ENCODE measurements at regions not wholly inside any gene's neighbourhood (a gene's known extent, or its start where the extent isn't known, plus 50 kb on each side); places are given as distances from the start of the nearest gene placed in this dataset.
A peak's percentile ranks its signal among the peaks of the same experiment; 100 is the strongest.

DNA sequence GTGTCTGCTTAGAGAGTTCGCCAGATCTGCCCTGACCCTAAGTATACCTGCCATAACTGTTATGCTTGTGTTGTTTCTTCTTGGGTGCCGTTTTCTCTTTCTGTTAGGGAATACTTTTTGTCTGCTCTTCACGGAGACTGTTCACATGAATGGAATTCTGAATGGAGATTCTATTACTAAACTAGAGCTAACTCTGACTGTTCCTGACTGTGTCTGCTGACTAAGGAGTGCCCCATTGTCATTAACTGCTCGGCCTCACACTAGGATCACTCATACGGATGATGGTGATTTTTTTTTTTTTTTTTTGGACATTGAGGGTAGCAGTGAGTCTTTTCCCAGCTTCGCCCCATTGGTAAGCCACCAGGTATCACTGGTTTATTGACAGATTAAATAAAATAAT is 104.8 kb upstream of the SLC8A1 start:
- DNase-seq (ENCODE audit: low read depth in 4 of 6, low spot score in 6 of 6): no peak
- no peak overlapping the region for H3K27ac ChIP-seq (ENCODE audit: low read depth, low read length)
- no peaks in the 10 kb centered on the region for H3K9me3 ChIP-seq (ENCODE audit: control insufficient read depth, insufficient read depth, low read length)
- no peaks in the 10 kb centered on the region for H3K4me1 ChIP-seq (ENCODE audit: control insufficient read depth, insufficient read depth, low read length)
- H3K36me3 ChIP-seq (ENCODE audit: control insufficient read depth, insufficient read depth, low read length): no peaks in the 10 kb centered on the region
- H3K4me3 ChIP-seq (ENCODE audit: low read depth, low read length): no peak overlapping the region
- WGBS (ENCODE audit: insufficient coverage): 100% methylated on average over 1 of the region's 6 CpGs
- no peaks in the 10 kb centered on the region for H3K27me3 ChIP-seq (ENCODE audit: control insufficient read depth, insufficient read depth, low read length)

DNA sequence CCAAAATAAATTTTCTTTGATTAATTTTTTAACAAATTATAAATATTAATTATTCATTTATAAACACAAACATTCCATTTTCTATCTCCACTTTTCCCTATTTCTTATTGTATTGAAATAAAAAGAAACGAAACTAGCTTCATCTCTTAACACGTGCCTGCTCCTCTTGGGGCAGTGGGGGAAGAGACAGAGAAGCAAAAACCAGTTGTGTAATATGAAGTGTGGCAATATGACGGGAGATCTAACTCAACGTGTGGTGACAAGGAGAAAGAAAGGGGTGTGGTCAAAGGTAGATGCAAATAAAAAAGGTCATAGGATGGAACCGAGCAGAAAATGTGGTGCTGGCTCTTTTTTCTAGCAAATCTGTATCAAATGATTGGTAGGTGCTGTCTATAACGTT is 106.9 kb upstream of the SLC8A1 start:
- H3K4me1 ChIP-seq (ENCODE audit: control insufficient read depth, insufficient read depth, low read length): no peaks in the 10 kb centered on the region
- no peak for DNase-seq (ENCODE audit: low read depth in 4 of 6, low spot score in 6 of 6)
- no peaks in the 10 kb centered on the region for H3K9me3 ChIP-seq (ENCODE audit: control insufficient read depth, insufficient read depth, low read length)
- no peaks in the 10 kb centered on the region for H3K27me3 ChIP-seq (ENCODE audit: control insufficient read depth, insufficient read depth, low read length)
- 74% methylated on average over 6 of the region's 6 CpGs for WGBS (ENCODE audit: insufficient coverage)
- H3K27ac ChIP-seq (ENCODE audit: low read depth, low read length): no peak overlapping the region
- H3K36me3 ChIP-seq (ENCODE audit: control insufficient read depth, insufficient read depth, low read length): no peaks in the 10 kb centered on the region
- no peak overlapping the region for H3K4me3 ChIP-seq (ENCODE audit: low read depth, low read length)

DNA sequence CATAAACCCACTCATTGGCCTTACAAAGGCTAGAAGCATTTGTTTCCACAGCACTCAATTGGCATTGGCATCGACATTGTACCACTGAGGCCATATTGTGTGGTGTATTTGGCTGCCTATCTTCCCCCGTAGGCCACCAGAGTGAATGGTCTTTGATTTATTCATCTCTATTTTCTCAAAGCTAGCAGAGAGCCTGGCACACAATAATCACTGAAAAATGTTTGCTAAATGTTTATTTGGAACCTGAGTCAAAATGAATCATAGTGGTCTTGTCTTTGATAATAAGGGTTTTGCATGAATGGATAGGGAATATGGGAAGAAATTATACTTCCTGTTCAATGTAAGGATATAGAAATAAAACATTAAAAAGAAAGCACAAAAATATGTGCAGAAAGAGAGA is 107.3 kb upstream of the SLC8A1 start:
- Histone ChIP-seq H3K36me3 (ENCODE audit: control insufficient read depth, insufficient read depth, low read length) (no peaks in the 10 kb centered on the region), H3K27ac (ENCODE audit: low read depth, low read length) (no peak overlapping the region), H3K4me1 (ENCODE audit: control insufficient read depth, insufficient read depth, low read length) (no peaks in the 10 kb centered on the region), H3K27me3 (ENCODE audit: control insufficient read depth, insufficient read depth, low read length) (no peaks in the 10 kb centered on the region), H3K9me3 (ENCODE audit: control insufficient read depth, insufficient read depth, low read length) (no peaks in the 10 kb centered on the region), H3K4me3 (ENCODE audit: low read depth, low read length) (no peak overlapping the region)
- WGBS (ENCODE audit: insufficient coverage): no CpG with 5 or more reads among the region's 2 CpGs
- no peak for DNase-seq (ENCODE audit: low read depth in 4 of 6, low spot score in 6 of 6)

DNA sequence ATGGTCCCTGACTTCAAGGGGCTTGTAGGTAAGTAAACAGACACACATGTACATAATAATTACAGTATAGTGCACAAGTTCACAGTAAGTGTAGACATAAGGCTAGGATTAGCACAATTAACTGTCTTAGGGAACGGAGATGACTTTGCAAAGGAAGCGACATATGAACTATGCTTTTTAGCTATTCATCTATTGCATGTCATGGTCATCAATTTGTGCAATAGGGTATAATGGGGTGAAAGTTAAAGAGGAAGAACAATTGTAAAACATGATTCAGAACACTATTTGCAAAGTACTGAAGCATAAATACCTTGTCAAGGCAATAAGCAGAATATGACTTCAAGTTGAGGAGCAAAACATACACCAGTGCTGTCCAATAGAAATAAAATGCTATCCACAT is 112.3 kb upstream of the SLC8A1 start:
- H3K4me3 ChIP-seq (ENCODE audit: low read depth, low read length): no peak overlapping the region
- no CpG with 5 or more reads among the region's 2 CpGs for WGBS (ENCODE audit: insufficient coverage)
- no peak for DNase-seq (ENCODE audit: low read depth in 4 of 6, low spot score in 6 of 6)
- H3K27ac ChIP-seq (ENCODE audit: low read depth, low read length): no peak overlapping the region
- no peaks in the 10 kb centered on the region for H3K9me3 ChIP-seq (ENCODE audit: control insufficient read depth, insufficient read depth, low read length)
- no peaks in the 10 kb centered on the region for H3K27me3 ChIP-seq (ENCODE audit: control insufficient read depth, insufficient read depth, low read length)
- H3K36me3 ChIP-seq (ENCODE audit: control insufficient read depth, insufficient read depth, low read length): no peaks in the 10 kb centered on the region
- no peaks in the 10 kb centered on the region for H3K4me1 ChIP-seq (ENCODE audit: control insufficient read depth, insufficient read depth, low read length)

DNA sequence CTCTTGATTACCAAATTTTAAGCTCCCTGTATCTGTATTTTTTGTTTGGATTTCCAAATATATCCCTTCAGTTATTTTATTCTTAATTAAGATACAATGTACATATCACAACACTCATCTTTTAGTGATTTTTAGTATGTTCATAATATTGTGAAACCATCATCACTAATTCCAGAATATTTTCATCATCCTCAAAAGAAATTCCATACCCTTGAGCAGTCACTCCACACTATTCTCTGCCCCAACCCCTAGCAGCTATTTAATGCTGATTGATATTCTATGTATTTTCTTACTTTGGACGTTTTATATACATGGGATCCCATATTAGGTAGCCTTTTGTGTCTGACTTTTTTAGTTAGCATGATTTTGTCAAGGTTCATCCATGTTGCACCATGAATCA is 127.4 kb upstream of the SLC8A1 start:
- Histone ChIP-seq H3K9me3 (ENCODE audit: control insufficient read depth, insufficient read depth, low read length) (no peaks in the 10 kb centered on the region), H3K27me3 (ENCODE audit: control insufficient read depth, insufficient read depth, low read length) (no peaks in the 10 kb centered on the region), H3K4me1 (ENCODE audit: control insufficient read depth, insufficient read depth, low read length) (no peaks in the 10 kb centered on the region), H3K36me3 (ENCODE audit: control insufficient read depth, insufficient read depth, low read length) (no peaks in the 10 kb centered on the region), H3K27ac (ENCODE audit: low read depth, low read length) (no peak overlapping the region), H3K4me3 (ENCODE audit: low read depth, low read length) (no peak overlapping the region)
- WGBS (ENCODE audit: insufficient coverage): no CpG with 5 or more reads among the region's 1 CpG
- no peak for DNase-seq (ENCODE audit: low read depth in 4 of 6, low spot score in 6 of 6)

DNA sequence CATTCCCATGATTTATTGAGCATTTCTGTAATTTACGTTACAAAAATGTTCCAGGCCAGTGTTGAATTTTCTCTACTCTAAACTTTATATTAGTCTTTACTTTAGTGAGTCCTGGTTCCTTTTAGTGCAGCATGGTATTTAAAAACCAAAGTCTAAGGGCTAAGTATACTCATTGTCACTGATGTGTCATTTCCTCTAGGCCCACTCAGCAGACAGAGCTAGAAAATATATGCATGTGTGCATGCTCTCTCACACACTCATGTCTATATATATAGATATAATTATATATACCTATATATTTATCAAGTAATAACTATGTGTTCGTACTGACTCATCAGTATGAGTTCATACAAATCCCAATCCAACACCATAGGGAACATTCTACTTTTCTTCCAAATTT is 132.5 kb upstream of the SLC8A1 start:
- Histone ChIP-seq H3K27ac (ENCODE audit: low read depth, low read length) (no peak overlapping the region), H3K27me3 (ENCODE audit: control insufficient read depth, insufficient read depth, low read length) (no peaks in the 10 kb centered on the region), H3K4me1 (ENCODE audit: control insufficient read depth, insufficient read depth, low read length) (no peaks in the 10 kb centered on the region), H3K4me3 (ENCODE audit: low read depth, low read length) (no peak overlapping the region), H3K36me3 (ENCODE audit: control insufficient read depth, insufficient read depth, low read length) (no peaks in the 10 kb centered on the region), H3K9me3 (ENCODE audit: control insufficient read depth, insufficient read depth, low read length) (no peaks in the 10 kb centered on the region)
- no peak for DNase-seq (ENCODE audit: low read depth in 4 of 6, low spot score in 6 of 6)
- no CpG with 5 or more reads among the region's 2 CpGs for WGBS (ENCODE audit: insufficient coverage)

GRCh38 chr2:40591774-40592173 is 139.9 kb upstream of the SLC8A1 start:
- Histone ChIP-seq H3K4me1 (ENCODE audit: control insufficient read depth, insufficient read depth, low read length) (no peaks in the 10 kb centered on the region), H3K9me3 (ENCODE audit: control insufficient read depth, insufficient read depth, low read length) (no peaks in the 10 kb centered on the region), H3K27me3 (ENCODE audit: control insufficient read depth, insufficient read depth, low read length) (no peaks in the 10 kb centered on the region), H3K27ac (ENCODE audit: low read depth, low read length) (no peak overlapping the region), H3K36me3 (ENCODE audit: control insufficient read depth, insufficient read depth, low read length) (no peaks in the 10 kb centered on the region), H3K4me3 (ENCODE audit: low read depth, low read length) (no peak overlapping the region)
- no CpG with 5 or more reads among the region's 3 CpGs for WGBS (ENCODE audit: insufficient coverage)
- DNase-seq (ENCODE audit: low read depth in 4 of 6, low spot score in 6 of 6): peak in 1 of 6 donors; percentile 14

- Histone ChIP-seq H3K36me3 (ENCODE audit: control insufficient read depth, insufficient read depth, low read length) (no peaks in the 10 kb centered on the region), H3K9me3 (ENCODE audit: control insufficient read depth, insufficient read depth, low read length) (no peaks in the 10 kb centered on the region), H3K27me3 (ENCODE audit: control insufficient read depth, insufficient read depth, low read length) (no peaks in the 10 kb centered on the region), H3K4me1 (ENCODE audit: control insufficient read depth, insufficient read depth, low read length) (no peaks in the 10 kb centered on the region), H3K27ac (ENCODE audit: low read depth, low read length) (no peak overlapping the region), H3K4me3 (ENCODE audit: low read depth, low read length) (no peak overlapping the region)
- no CpG with 5 or more reads among the region's 2 CpGs for WGBS (ENCODE audit: insufficient coverage)
- peak in 5 of 6 donors; percentile 6 to 83 (median 29) for DNase-seq (ENCODE audit: low read depth in 4 of 6, low spot score in 6 of 6)
These were observed 140.3 kb upstream of the SLC8A1 start for GRCh38 chr2:40592218-40592617.

DNA sequence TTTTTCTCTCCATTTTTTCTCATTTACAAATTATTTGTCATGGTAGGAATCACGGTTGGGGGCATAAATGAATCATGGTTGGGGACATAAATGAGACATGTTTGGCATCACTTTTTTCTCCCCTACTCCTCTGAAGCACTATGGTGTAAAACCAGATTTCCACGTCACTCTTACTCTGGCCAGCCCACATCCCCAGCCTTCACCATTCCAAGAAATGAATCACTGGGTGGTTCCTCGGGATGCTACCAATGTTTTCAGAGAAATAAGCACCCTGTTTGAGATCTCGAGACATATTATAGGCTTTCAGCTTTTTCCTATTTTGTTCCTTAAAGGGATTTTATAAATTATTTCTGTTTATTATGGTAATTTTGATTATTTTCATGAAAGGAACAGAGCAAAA is 155.0 kb upstream of the SLC8A1 start:
- whole genome bisulfite sequencing (ENCODE audit: insufficient coverage): 93% methylated on average over 2 of the region's 4 CpGs
- DNase-seq (ENCODE audit: low read depth in 4 of 6, low spot score in 6 of 6): no peak
- Histone ChIP-seq H3K27ac (ENCODE audit: low read depth, low read length) (no peak overlapping the region), H3K4me1 (ENCODE audit: control insufficient read depth, insufficient read depth, low read length) (no peaks in the 10 kb centered on the region), H3K36me3 (ENCODE audit: control insufficient read depth, insufficient read depth, low read length) (no peaks in the 10 kb centered on the region), H3K4me3 (ENCODE audit: low read depth, low read length) (no peak overlapping the region), H3K27me3 (ENCODE audit: control insufficient read depth, insufficient read depth, low read length) (no peaks in the 10 kb centered on the region), H3K9me3 (ENCODE audit: control insufficient read depth, insufficient read depth, low read length) (no peaks in the 10 kb centered on the region)

- Histone ChIP-seq H3K4me1 (ENCODE audit: control insufficient read depth, insufficient read depth, low read length) (no peaks in the 10 kb centered on the region), H3K27me3 (ENCODE audit: control insufficient read depth, insufficient read depth, low read length) (no peaks in the 10 kb centered on the region), H3K4me3 (ENCODE audit: low read depth, low read length) (no peak overlapping the region), H3K27ac (ENCODE audit: low read depth, low read length) (no peak overlapping the region), H3K36me3 (ENCODE audit: control insufficient read depth, insufficient read depth, low read length) (no peaks in the 10 kb centered on the region), H3K9me3 (ENCODE audit: control insufficient read depth, insufficient read depth, low read length) (no peaks in the 10 kb centered on the region)
- no peak for DNase-seq (ENCODE audit: low read depth in 4 of 6, low spot score in 6 of 6)
- WGBS (ENCODE audit: insufficient coverage): no CpG with 5 or more reads among the region's 4 CpGs
These were observed 159.3 kb upstream of the SLC8A1 start for GRCh38 chr2:40611196-40611595.

All from spinal cord (tissue), 9 donors.